SU-DHL-6 (cell line): ENCODE measurements at regions not wholly inside any gene's neighbourhood (a gene's known extent, or its start where the extent isn't known, plus 50 kb on each side); places are given as distances from the start of the nearest gene placed in this dataset.

Experiments used
- H2AFZ ChIP-seq: fragments of 200-600 bp; sonication (generic); 2 replicates; pipeline ENCODE4 v1.6.1; 2014; ENCODE audit warnings: low read depth, mild to moderate bottlenecking, moderate library complexity, mixed read lengths, antibody characterized with exemption, low read length; ENCODE audit not compliant: severe bottlenecking
- H3F3A ChIP-seq: fragments of 200-600 bp; shearing (Covaris generic); 2 replicates; pipeline ENCODE4 v1.6.0; 2016; ENCODE audit warnings: antibody characterized with exemption, mild to moderate bottlenecking; ENCODE audit not compliant: insufficient read depth
- H3K27ac ChIP-seq: fragments of 200-600 bp; sonication (generic); 2 replicates; pipeline ENCODE4 v1.5.1; 2016; ENCODE audit warnings: low read depth, mild to moderate bottlenecking, low read length, moderate library complexity, mixed read lengths
- H3K27me3 ChIP-seq: fragments of 200-600 bp; sonication (generic), shearing (Covaris generic); 2 replicates; pipeline ENCODE4 v1.6.0; 2014; ENCODE audit warnings: mild to moderate bottlenecking, low read length
- H3K36me3 ChIP-seq: fragments of 200-600 bp; sonication (generic); 2 replicates; pipeline ENCODE4 v1.6.1; 2014; ENCODE audit warnings: mild to moderate bottlenecking, low read length, mixed read lengths
- H3K4me2 ChIP-seq: fragments of 300-600, 200-600 bp; shearing (Covaris generic), sonication (generic); 2 replicates; pipeline ENCODE4 v1.6.0; 2014; ENCODE audit warnings: low read length, low read depth, mild to moderate bottlenecking; ENCODE audit not compliant: poor library complexity, severe bottlenecking
- H3K4me3 ChIP-seq: fragments of 200-600 bp; sonication (generic); 2 replicates; pipeline ENCODE4 v1.5.1; 2014; ENCODE audit warnings: antibody characterized with exemption, low read length, mild to moderate bottlenecking, mixed read lengths; ENCODE audit not compliant: insufficient read depth, poor library complexity, severe bottlenecking
- H3K79me2 ChIP-seq: fragments of 200-600 bp; sonication (generic); 2 replicates; pipeline ENCODE4 v1.6.1; 2014; ENCODE audit warnings: mild to moderate bottlenecking, low read length, moderate library complexity; ENCODE audit not compliant: insufficient read depth
- H3K9ac ChIP-seq: fragments of 200-600 bp; sonication (generic); 2 replicates; pipeline ENCODE4 v1.7.0; 2014; ENCODE audit warnings: mild to moderate bottlenecking, low read length
- H3K9me2 ChIP-seq: fragments of 200-600 bp; sonication (generic); replicated peaks from 2 replicates; pipeline ENCODE4 v1.6.1; 2014; ENCODE audit warnings: low read length; ENCODE audit not compliant: insufficient read depth
- H3K9me3 ChIP-seq: fragments of 200-600 bp; sonication (generic); 2 replicates; pipeline ENCODE4 v1.6.1; 2014; ENCODE audit warnings: low read length, mixed read lengths; ENCODE audit not compliant: insufficient read depth
- H4K20me1 ChIP-seq: fragments of 200-600 bp; sonication (generic); 2 replicates; pipeline ENCODE4 v1.6.1; 2014; ENCODE audit warnings: low read depth, mild to moderate bottlenecking, antibody characterized with exemption, low read length, moderate library complexity, mixed read lengths
- CTCF ChIP-seq: fragments of 200-600 bp; sonication (generic); IDR thresholded peaks from one replicate; pipeline ENCODE4 v1.5.1; 2017; ENCODE audit warnings: antibody characterized with exemption, mild to moderate bottlenecking, low read length, moderate library complexity; ENCODE audit not compliant: insufficient read depth, poor library complexity, severe bottlenecking
- EZH2phosphoT487 ChIP-seq: fragments of 200-600 bp; sonication (generic), shearing (Covaris generic); conservative IDR thresholded peaks from 2 replicates; pipeline ENCODE4 v1.6.1; 2018; ENCODE audit warnings: mild to moderate bottlenecking, antibody characterized with exemption, low read length, moderate library complexity, mixed read lengths

DNA sequence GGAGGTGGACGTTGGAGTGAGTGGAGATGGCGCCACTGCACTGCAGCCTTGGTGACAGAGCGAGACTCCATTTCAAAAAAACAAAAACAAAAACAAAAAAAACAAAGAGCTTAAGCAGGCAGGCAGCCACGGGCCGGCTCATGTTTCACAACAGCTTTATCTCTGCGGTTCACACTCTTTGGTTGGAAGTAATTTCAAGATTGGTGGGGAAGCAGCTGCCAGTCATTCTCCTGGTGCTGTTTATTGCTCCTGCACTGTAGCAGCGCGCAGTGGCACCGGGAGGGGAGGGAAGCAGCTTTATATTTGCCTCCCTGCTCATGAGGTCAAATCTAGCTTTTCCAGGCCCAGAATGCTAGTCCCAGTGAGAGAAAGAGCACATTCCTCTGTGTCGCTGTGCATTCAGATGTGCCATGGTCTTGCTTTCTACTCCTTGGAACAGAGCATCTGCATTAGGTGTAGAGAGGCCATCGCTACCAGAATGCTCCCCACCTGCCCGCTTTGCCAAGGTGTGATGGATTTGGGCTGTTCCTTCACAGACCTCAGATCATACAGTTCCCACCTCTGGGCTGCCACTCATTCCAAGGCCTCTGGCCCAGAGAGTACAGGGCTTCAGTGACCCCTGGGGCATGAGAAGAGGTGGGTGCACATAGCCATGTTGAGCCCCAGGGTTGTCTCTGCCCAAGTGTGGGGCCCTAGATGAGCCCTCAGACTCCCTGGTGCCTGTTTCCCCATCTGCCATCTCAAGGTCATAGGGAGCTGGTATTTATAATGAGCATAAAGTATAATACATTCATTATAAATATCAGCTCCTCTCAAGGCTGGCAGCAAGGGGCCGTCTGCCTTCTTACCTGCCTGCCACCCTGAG is 270.4 kb downstream of the MED10 start:
- no peaks in the 10 kb centered on the region for H4K20me1 ChIP-seq
- no peaks in the 10 kb centered on the region for H3K27me3 ChIP-seq
- H3K4me3 ChIP-seq = no peak overlapping the region
- no peak overlapping the region for H3K4me2 ChIP-seq
- H3K27ac ChIP-seq = no peak overlapping the region
- H3K36me3 ChIP-seq = no peaks in the 10 kb centered on the region
- H3K9ac ChIP-seq = no peak overlapping the region
- no peaks in the 10 kb centered on the region for H3K79me2 ChIP-seq
- no peaks in the 10 kb centered on the region for H3K9me3 ChIP-seq
- no peaks in the 10 kb centered on the region for H3K9me2 ChIP-seq
- H3F3A ChIP-seq = no peaks in the 10 kb centered on the region
- no peak overlapping the region for H2AFZ ChIP-seq
- TF ChIP-seq CTCF = no peak
- TF ChIP-seq EZH2phosphoT487 = no peak

DNA sequence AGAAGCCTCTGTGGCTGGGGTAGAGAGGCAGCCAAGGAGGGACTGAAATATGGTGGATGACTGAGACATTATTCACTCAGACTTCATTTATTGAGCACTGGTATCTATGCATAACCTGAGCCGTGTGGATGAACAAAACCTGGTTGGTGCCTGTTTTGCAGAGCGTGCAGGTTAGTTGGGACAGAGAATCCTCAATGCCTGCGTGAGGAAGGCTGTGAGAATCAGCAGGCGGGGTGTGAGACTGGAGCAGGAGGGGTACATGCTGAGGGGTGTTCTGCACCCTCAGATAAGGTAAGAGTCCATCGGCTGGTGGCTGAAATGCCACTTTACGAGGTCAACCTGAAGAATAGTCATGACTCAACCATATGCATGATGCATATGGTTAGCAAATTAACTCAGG is 271.6 kb downstream of the MED10 start:
- Histone ChIP-seq H3K9ac (no peak overlapping the region), H3F3A (no peaks in the 10 kb centered on the region), H2AFZ (no peak overlapping the region), H3K4me2 (no peak overlapping the region), H3K79me2 (no peaks in the 10 kb centered on the region), H3K27me3 (no peaks in the 10 kb centered on the region), H3K9me3 (no peaks in the 10 kb centered on the region), H3K36me3 (no peaks in the 10 kb centered on the region), H3K9me2 (no peaks in the 10 kb centered on the region), H3K27ac (no peak overlapping the region), H4K20me1 (no peaks in the 10 kb centered on the region), H3K4me3 (no peak overlapping the region)
- no peak for TF ChIP-seq EZH2phosphoT487
- no peak for TF ChIP-seq CTCF

DNA sequence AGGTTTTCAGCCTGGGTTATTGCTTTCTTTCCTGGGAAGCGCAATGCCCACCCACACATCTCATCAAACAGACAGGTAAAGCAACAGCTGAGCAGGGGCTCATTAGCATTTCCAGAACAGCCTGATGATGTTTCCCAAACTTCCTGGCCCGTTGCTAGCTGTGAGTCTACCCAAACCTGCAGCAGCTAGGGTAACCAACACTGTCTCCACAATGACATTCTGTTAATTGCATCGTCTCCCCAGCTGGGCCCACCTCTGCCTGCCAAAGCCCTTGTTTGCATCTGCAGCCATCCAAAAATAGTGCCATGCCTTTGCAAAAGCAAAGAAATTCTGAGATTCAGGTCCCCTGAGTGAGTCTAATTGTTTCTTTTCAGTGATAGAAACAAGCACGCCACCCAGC is 273.0 kb downstream of the MED10 start:
- no peak for TF ChIP-seq CTCF
- Histone ChIP-seq H3K9me3 (no peaks in the 10 kb centered on the region), H2AFZ (no peak overlapping the region), H3K27ac (no peak overlapping the region), H3K79me2 (no peaks in the 10 kb centered on the region), H3K36me3 (no peaks in the 10 kb centered on the region), H3K4me3 (no peak overlapping the region), H3K27me3 (no peaks in the 10 kb centered on the region), H3F3A (no peaks in the 10 kb centered on the region), H4K20me1 (no peaks in the 10 kb centered on the region), H3K9me2 (no peaks in the 10 kb centered on the region), H3K9ac (no peak overlapping the region), H3K4me2 (no peak overlapping the region)
